NOMO-1 (cell line): ENCODE measurements at regions not wholly inside any gene's neighbourhood (a gene's known extent, or its start where the extent isn't known, plus 50 kb on each side); places are given as distances from the start of the nearest gene placed in this dataset.
A peak's percentile ranks its signal among the peaks of the same experiment; 100 is the strongest.

Source experiments
- DNase-seq, 2 experiments: peaks; one replicate each; lab custom pipeline; 2025; ENCODE audit not compliant: unreplicated experiment in 2 of 2; lab: John Stamatoyannopoulos, UW

DNA sequence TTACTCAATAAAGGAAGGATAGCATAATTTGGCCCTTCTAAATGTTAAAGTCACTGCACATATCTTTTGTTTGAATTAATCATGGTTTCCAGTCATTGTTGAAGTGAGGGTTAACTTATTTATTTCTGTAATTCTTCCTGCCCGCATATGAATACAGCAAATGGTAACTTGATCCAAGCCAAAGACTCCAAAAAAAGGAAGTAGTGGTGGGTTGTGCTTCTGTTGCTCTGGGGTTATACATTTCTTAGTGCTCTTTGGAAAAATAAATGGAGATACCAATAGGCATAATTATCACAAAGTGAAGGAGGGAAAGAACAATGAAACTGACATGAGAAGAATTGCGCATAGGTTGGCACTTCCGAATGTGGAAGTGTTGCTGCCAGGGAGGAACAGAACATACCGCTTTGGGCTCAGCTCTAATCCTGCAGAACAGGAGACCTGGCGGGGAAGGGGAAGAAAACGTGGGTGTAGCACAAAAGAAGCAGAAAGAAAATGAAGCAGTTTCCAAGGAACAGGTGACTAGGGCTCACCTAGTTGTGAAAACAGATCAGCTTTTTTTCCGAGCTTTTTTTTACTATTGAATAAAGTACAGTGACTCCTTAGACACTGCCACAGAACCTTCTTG lies 69.7 kb upstream of the TAF11L2 start:
- peak; percentile 60 to 67 for DNase-seq

GRCh38 chr5:17429353-17429752 lies 68.7 kb upstream of the TAF11L2 start:
- DNase-seq: no peak

GRCh38 chr5:17430241-17430640 lies 67.8 kb upstream of the TAF11L2 start:
- DNase-seq: no peak

DNA sequence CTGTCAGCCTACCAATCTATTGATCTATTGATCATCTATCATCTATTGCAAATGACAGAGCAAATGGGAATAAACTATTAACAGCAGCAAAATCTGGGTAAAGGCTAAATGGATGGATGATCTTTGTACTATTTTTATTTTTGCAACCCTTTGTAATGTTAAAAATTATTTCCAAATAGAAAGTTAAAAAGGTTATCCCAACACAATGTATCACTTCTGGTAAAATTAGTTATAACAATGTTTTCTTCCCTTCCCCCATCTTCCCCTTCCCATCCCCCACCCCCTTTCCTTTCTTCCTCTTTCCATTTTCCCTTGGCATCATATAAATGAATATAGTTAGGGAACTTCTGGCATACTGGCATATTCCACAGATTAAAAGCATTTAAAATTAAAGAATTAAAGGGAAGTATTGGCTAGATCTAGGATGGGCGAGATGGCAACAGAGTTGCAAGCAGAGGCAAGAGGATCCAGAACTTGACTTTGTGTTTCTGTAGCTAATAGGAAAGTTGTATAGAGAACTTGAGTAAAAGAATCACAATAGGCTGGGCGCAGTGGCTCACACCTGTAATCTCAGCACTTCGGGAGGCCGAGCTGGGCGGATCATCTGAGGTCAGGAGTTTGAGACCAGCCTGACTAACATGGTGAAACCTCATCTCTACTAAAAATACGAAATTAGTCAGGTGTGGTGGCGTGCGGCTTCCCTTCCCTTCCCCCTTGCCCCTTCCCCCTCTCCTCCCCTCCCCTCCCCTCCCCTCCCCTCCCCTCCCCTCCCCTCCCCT lies 66.6 kb upstream of the TAF11L2 start:
- no peak for DNase-seq

- DNase-seq: no peak
Measured at GRCh38 chr5:17432569-17432968, 65.5 kb upstream of the TAF11L2 start.

- DNase-seq: no peak
Measured at GRCh38 chr5:17433406-17433805, 64.6 kb upstream of the TAF11L2 start.

- DNase-seq: no peak
Measured at GRCh38 chr5:17434982-17435381, 63.0 kb upstream of the TAF11L2 start.

- DNase-seq: peak; percentile 94 to 99
Measured at GRCh38 chr5:17436350-17436749, 61.7 kb upstream of the TAF11L2 start.

DNA sequence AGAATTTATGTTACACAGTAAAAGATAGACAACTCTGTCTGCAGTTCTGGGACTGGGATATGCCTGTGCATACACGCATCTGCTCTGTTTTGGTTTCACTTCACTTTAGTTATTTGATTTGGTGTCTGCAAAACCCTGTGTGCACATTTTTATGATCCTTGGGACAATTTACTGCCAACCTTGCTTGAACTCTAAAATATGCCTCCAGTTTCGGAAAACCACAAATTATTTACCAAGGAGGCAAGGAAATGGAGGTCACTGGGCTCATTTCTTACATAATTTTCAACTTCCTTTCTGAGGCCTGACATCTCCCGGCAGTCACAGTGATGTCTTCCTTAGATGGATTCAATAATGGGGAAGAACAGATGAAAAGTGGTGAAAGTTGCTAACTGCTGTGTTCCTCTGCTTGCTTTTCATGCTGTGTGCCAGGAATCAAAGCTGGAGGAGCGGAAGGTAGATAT lies 61.2 kb upstream of the TAF11L2 start:
- DNase-seq: peak; percentile 100

DNA sequence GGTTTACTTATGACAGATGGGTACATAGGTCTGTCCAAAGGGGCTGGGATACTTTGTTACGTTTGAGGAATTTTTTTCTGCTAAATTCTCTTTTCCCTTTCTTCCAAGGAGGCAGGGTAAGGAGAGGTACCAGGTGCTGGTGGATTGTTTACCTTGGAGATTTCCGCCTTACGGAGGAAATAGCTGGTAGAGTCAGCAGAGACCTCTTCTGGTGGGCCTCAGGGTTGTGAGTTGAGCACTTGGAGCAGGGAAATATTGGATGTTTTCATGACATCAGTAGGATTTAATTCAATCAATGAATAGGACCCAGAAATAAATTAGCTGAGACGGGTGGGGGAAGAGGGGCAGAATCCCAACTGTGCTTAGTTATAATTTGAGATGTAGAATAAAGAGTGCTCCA lies 60.0 kb upstream of the TAF11L2 start:
- DNase-seq: no peak

DNA sequence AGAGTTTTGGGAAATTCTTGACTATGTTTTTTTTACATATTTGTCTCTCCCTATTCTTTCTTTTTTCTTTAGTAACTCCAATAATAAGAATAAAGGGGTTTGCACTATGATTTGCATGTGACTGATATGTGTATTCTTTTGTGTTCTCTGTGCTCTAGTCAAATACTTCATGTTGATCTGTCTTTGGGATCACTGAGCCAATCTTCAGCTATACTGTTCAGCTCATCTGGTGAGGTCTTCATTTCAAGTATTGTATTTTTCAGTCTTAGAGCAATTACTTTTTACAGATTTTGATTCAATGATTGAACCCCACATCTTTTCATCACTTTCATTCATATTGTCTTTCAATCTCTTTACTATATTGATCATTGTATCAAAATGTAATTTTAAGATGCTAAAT lies 58.1 kb upstream of the TAF11L2 start:
- DNase-seq: no peak

GRCh38 chr5:17440766-17441165 lies 57.3 kb upstream of the TAF11L2 start:
- DNase-seq: no peak

DNA sequence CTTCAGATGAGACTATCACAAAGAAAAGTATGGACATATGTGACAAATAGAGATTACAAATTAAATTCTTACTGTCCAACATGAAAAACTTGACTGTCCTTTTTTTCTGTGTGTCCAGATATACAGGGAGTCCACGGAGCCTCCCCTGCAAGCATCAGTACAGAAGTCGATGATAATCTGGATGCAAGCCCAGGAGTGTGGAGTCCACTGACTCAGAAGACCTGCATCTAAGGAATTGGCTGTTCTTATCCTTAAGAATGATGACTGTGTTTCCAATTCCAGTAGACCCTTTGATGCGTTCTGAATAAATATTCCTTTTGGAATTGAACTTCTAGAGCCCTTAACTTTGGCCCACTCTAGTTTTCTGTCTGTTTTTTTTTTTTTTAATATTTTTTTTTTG lies 56.7 kb upstream of the TAF11L2 start:
- DNase-seq: no peak

DNA sequence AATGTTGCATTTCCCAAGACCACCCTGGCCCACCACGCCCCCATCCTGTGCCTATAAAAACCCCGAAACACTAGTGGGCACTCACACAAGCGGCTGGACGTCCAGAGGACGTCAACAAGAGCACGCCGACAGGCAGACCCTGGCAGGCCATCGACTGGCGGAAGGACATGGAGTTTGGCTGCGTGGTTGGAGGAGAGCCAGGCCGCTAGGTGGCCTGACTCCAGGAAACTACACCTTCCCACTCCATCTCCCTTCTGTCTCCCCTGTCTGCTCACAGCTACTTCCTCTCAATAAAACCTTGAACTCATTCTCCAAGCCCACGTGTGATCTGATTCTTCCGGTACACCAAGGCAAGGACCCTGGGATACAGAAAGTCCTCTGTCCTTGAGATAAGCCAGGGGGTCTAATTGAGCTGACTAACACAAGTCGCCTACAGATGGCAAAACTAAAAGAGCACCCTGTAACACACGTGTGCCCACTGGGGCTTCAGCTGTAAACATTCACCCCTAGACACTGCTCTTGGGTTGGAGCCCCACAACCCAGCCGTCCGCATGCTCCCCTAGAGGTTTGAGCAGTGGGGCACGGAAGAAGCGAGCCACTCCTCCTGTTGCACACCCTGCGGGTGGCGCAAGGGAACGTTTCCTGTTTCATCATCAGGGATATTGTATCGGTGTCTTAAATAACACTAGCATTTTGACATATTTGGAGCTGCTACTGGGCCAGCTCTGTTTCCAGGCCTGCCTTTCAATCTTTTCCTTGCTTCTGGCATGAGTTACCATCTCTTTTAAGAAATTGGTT lies 54.5 kb upstream of the TAF11L2 start:
- peak; percentile 98 for DNase-seq

DNA sequence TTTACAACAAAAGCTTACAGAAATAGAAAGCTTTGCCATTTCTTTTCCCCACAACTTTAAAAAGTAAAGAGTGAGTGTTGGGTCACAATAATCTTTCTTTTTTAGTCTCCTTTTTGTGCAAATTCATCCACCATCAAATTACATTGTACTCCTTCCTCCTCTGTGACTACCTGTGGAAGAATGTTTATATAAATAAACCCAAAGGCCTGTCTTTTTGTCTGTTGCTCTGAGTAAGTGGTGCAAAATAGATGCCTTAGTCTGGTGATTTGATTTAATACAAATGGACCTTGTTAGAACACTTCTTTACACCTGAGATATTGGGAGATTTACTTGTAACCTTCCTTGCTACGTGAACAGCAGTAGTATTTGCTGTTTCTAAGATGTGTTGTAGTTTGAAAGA lies 53.5 kb upstream of the TAF11L2 start:
- DNase-seq: no peak

- no peak for DNase-seq
Measured at GRCh38 chr5:17445185-17445584, 52.8 kb upstream of the TAF11L2 start.
